SHP77 (cell line): ENCODE measurements at regions not wholly inside any gene's neighbourhood (a gene's known extent, or its start where the extent isn't known, plus 50 kb on each side); places are given as distances from the start of the nearest gene placed in this dataset.
A peak's percentile ranks its signal among the peaks of the same experiment; 100 is the strongest.

Experiments
- DNase-seq, 2 experiments: peaks; one replicate each; lab custom pipeline; 2025; lab: John Stamatoyannopoulos, UW

- DNase-seq: no peak
Observed at GRCh38 chr16:85291302-85292148, 179.3 kb upstream of the CIBAR2 start.

- DNase-seq: no peak
Observed at GRCh38 chr16:85293458-85293857, 181.2 kb upstream of the CIBAR2 start.

GRCh38 chr16:85293904-85294642 lies 181.8 kb upstream of the CIBAR2 start:
- DNase-seq: no peak

GRCh38 chr16:85294810-85295508 lies 182.7 kb upstream of the CIBAR2 start:
- DNase-seq: no peak

- DNase-seq: peak in 1 of 2 experiments; percentile 41
Observed at GRCh38 chr16:85296859-85297660, 184.8 kb upstream of the CIBAR2 start.

- no peak for DNase-seq
Observed at GRCh38 chr16:85297881-85298280, 185.6 kb upstream of the CIBAR2 start.

GRCh38 chr16:85300406-85300968 lies 188.2 kb upstream of the CIBAR2 start:
- no peak for DNase-seq

- no peak for DNase-seq
Observed at GRCh38 chr16:85301231-85301630, 189.0 kb upstream of the CIBAR2 start.

- DNase-seq: no peak
Observed at GRCh38 chr16:85302018-85302847, 190.0 kb upstream of the CIBAR2 start.

- no peak for DNase-seq
Observed at GRCh38 chr16:85302848-85303353, 190.6 kb upstream of the CIBAR2 start.

GRCh38 chr16:85303354-85303883 lies 191.1 kb upstream of the CIBAR2 start:
- DNase-seq: peak; percentile 70 to 71

GRCh38 chr16:85304337-85304736 lies 192.1 kb upstream of the CIBAR2 start:
- no peak for DNase-seq

GRCh38 chr16:85306071-85306792 lies 194.0 kb upstream of the CIBAR2 start:
- DNase-seq: peak; percentile 63 to 76

GRCh38 chr16:85306793-85307551 lies 194.7 kb upstream of the CIBAR2 start:
- DNase-seq: no peak

- no peak for DNase-seq
Observed at GRCh38 chr16:85307552-85308364, 195.5 kb upstream of the CIBAR2 start.

GRCh38 chr16:85308611-85309540 lies 196.6 kb upstream of the CIBAR2 start:
- no peak for DNase-seq
